ENCODE measurements at regions not wholly inside any gene's neighbourhood (a gene's known extent, or its start where the extent isn't known, plus 50 kb on each side); places are given as distances from the start of the nearest gene placed in this dataset.
"Not testable (repeated sequence)": the region's sequence is repeated elsewhere in the genome, so short reads cannot be mapped to it uniquely, and the experiment has no call there.

DNA sequence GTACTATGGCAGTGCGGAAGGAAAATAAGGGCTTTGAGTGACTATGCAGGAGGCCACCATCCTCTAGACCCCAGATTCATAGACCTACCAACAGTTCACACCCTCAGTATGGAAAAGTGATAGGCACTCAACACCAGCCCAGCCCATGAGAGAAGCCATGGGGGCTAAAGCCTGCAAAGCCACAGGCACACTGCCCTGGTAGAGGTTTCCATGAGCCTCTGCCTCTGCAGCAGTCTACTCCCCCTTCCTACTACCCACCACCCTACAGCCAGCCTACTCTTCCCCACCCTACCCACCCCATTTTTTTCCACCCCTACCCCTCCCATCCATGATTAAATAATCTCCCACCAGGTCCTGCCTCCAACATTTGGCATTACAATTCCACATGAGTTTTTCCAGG lies 241.9 kb downstream of the CWH43 start:
- DNase-seq (ENCODE audit: low spot score): not testable (repeated sequence)

DNA sequence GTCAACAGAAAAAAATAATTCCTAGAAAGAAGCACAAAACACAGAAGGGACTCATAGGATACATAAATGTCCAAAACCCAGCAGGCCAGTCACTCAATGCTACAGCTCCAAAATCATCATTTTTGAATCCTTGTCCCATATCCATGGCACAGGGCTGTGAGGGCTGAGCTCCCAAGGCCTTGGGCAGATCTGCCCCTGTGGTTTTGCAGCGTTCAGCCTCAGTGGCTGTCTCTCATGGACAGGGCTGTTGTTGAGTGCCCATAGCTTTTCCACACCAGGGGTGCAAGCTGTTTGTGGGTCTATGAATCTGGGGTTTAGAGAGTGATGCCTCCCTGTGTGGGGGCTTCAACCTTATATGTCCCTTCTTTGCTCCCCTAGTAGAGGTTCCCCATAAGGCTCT lies 243.2 kb downstream of the CWH43 start:
- not testable (repeated sequence) for DNase-seq (ENCODE audit: low spot score)

DNA sequence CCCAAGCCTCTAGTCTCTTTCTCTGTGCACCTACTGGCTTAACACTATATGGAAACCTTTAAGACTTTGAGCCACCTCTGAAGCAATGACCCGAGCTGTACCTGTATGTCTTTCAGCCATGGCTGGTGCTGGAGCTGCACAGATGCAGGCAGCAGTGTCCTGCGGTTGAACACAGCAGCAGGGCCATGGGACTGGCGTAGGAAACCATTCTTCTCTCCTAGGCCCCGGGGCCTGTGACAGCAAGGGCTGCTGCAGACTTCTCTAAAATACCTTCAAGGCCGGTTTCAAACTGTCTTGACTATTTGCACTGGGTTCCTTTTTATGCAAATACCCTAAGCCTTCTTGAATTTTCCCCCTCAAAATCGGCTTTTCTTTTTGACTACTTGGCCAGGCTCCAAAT lies 243.6 kb downstream of the CWH43 start:
- not testable (repeated sequence) for DNase-seq (ENCODE audit: low spot score)

DNA sequence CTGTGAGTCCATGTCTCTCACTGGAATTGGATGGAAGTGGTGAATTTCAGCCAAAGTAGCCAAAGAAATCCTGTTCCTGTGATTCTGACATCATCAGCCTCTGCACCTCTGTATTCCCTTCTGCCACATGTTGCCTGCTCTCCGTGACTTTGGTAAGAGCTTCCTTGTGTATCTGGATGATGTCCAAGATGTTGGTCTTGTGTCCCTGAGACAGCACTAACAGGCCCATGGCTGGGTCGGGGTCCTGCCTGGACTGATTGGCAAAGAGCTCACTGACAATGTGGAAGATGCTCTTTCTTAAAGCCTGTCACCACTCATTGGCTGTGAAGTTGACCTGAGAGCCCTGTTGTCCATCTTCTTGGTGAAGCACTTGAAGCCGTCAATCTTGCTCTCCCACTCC lies 247.3 kb downstream of the CWH43 start:
- DNase-seq (ENCODE audit: low spot score): not testable (repeated sequence)

DNA sequence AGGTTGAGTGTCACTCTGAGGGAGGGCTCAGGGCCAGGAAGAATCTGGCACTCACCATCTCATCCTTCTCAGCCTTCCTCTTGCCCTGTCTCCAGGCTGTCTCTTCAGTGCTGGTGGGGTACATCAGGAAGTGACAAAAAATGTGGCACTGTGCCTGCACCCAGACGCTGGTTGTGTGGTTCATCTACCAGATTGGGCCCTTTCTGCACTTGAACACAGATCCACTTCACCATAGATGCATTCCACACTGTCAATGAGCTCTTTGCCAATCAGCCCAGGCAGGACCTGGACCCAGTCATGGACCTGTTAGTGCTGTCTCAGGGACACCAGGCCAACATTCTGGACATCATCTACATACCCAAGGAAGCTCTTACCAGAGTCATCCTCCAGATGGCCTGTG lies 247.7 kb downstream of the CWH43 start:
- not testable (repeated sequence) for DNase-seq (ENCODE audit: low spot score)

DNA sequence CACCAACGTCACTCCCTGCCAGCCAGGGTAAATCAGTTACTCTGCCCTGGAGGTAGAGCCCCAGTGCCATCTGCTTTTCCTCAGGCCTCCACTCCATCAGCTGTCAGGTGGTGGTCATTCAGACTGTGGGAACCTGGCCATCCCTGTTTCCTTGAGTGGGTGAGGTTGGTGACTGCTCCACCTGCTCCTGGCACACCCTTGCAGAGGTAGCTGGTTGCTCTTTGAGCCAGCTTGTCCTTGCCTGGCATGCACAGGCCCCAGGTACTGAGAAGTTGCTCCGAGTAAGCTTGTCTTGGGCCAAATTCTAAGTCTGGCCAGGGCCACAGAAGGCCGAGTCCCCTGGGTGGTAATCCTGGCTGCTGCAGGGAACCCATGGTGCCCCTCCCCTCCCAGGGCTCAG lies 248.3 kb downstream of the CWH43 start:
- DNase-seq (ENCODE audit: low spot score): not testable (repeated sequence)

DNA sequence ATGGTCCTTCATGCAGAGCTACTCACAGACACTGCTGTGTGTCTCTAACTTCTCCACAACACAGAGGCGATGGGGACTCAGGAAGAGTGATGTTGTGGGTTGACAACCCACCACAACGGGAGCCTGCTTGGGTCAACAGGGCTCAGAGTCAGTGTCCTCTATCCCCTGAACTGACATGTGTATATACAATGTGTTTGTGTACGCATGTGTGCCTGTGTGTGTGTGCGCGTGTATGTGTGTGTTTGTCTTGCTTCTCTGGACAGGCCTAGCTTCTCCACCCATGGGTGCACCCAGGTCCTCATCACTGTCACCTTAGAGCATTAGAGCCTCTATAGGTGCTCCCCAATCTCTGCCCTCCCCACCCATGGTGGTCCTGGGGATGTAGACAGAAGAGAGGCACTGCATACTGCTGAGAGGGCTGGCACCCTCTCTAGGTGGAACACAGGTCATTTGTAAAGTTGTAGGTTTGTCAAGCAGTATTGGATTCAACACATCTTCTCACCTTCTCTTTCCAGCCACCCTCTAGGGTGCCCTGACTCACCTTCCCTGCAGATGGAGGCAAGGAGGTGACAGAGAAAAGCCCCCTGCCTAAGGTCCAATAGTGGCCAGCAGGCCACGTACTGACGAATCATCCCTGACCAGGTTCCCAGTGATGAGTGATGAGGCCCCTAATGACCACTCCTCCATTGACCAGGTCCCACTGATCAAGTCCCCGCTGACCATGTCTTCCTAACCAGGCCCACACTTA lies 249.5 kb downstream of the CWH43 start:
- DNase-seq (ENCODE audit: low spot score): not testable (repeated sequence)

DNA sequence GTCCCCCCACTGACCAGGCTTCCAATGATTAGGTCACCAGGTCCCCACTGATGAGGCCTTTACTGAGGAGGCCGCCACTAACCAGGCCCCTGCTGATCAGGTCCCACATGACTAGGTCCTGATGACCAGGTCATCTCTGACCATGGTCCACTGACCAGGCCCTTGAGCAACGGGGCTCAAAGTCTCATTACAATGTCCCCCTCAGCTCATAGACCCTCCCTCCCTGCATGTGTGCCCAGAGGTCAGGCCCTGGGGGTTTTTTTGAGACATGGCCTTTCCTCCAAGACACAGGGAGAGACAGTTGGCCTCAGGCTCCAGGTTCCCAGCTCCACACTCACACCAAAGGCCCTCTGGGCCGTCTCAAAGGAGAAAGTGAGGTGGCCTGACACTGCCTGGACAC lies 250.4 kb downstream of the CWH43 start:
- DNase-seq (ENCODE audit: low spot score): not testable (repeated sequence)

DNA sequence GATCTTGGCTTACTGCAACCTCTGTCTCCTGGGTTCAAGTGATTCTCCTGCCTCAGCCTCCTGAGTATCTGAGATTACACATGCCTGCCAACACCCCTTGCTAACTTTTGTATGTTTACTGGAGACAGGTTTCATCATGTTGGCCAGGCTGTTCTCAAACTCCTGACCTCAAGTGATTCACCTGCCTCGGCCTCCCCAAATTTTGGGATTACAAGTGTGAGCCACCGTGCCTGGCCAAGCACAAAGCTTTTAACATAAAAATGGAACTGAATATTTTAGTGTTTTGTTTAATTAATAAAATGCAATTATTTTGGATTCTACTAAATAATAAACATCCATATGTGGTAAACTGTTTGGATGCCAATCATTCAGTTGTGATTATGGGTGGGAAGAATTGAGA lies 255.2 kb downstream of the CWH43 start:
- DNase-seq (ENCODE audit: low spot score): not testable (repeated sequence)

DNA sequence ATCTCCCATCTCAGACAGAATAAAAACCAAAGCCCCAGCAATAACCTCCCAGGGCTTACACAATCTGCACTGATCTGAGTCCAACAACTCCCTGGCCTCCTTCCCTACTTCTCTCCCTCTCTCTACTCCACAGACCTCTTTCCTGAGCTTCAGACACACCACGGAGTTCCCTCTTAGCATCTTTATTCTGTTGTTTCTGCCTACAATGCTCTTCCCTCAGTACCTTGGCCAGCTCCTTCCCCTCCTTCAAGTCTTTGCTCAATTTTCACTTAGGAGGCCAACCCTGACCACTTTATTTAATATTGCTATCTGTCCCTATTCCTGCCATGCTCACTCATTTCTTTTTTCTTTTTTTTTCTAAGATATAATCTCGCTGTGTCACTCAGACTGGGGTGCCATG lies 276.7 kb downstream of the CWH43 start:
- DNase-seq (ENCODE audit: low spot score): not testable (repeated sequence)

DNA sequence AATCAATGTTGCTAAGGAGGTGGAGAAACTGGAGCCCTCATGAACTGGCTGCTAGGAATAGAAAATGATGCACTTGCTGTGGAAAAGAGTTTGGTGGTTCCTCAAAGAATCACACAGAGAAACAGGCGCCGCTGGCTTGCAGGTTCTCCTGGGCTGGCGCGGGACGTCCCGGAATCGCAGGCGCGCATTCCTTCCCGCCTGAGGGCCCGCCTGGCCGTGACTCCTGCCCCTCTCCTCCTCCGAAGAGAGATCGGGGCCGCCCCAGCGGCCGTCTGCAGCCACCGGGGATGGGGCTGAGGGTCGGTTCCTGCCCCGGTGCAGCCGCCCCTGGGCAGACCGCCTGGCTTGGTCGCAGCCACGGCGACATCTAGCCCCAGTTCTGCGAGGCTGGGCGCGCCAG lies 284.4 kb downstream of the CWH43 start:
- not testable (repeated sequence) for DNase-seq (ENCODE audit: low spot score)

DNA sequence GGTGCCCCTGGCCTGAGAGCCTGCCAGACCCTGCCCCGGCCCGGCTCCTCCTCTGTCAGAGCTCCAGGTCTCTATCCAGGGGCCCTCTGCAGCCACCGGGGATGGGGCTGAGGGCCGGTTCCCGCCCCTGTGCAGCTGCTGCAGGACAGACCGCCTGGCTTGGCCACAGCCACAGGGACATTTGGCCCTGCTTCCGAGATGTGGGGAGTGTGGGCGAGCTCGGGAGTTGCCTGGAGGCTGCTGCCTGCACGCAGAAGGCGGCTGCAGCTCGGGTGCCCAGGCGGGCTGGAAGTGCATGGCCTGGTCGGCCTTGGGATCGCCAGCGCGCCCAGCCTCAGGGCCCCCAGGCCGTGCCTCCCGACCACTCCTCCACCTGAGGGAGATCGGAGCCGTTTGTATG lies 284.8 kb downstream of the CWH43 start:
- DNase-seq (ENCODE audit: low spot score): not testable (repeated sequence)

DNA sequence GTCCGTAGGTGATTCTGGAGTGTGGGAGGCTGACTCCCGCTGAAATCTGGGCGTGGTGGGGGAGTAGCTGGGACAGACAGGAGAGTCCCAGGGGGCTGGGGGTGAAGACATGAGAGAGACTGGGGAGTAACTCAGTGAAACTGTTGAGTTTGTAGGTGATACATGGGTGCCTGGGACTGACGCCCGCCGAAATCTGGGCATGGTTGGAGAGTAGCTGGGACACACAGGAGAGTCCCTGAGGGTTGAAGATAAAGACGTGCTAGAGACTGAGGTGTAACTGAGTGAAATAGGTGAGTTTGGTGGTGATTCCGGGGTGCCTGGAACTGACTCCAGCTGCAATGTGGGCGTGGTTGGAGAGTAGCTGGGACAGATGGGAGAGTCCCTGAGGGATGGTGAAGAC lies 299.8 kb downstream of the CWH43 start:
- DNase-seq (ENCODE audit: low spot score): not testable (repeated sequence)

DNA sequence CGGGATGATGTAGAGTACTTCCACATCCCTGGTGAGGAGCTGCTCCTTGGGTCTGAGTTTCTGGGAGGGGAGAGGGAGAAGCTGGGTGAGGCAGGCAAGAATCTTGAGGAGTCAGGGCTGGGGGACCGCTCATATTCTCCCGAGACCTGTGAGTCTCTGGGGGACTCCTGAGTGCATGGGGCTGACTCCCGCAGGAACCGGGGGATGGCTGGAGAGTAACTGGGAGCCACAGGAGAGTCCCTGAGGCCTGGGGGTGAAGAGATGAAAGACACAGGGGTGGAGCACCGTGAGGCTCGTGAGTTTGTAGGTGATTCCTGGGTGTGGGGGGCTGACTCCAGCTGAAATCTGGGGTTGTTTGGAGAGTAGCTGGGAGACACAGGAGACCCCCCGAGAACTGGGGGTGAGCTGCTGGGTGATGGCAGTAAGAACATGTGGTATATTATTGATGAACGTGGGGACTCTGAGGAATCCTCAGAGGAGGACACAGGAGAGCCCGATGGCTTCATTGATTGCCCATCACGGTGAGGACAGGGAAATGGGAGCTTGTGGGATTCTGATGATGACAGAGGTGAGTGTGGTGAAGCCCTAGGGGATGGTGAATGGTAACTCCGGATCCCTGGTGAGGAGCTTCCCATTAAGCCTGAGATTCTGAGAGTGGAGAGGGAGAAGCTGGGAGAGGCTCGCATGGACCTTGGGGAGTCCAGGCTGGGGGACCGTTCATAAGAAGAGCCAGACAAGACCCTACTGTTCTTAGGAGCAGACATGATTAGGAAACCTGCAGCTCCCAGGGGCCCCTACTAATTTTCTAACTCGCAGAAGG lies 301.1 kb downstream of the CWH43 start:
- not testable (repeated sequence) for DNase-seq (ENCODE audit: low spot score)

DNA sequence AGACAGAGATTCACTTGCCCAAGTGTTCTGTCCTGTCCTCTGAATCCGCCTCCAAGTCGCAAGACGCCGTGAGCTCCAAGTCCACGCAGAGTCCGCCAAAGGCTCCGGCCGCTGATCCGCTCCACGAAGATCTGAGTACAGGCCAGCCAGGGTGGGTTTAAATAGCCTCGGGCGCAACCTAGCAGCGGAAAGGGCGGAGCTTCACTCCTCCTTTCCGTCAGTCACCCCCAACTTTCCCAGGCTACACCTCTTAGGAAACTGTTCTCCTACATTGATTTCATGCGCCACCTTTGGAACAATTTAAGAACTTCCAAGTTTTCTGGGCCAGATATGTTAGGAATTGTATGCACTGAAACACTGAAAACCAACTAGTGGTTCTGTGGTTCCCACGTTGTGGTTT lies 301.8 kb downstream of the CWH43 start:
- not testable (repeated sequence) for DNase-seq (ENCODE audit: low spot score)

DNA sequence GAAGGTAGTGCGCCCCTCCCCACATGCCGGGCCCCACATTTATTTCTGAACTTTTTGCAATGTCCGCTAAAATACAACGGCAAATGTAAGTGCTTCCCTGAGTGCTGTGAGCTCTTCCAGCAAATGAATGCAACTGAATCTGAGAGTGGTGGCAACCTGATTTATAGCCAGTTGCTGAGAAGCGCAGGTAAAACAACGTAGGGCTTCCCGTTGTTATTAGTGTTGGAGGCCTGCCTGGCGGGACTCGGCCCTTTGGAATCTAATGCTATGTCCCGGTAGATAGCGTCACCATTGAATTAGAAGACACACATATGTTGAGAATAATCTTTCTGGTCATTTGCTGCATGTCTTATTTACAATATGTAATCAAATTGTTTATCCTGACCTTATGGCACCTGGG lies 302.7 kb downstream of the CWH43 start:
- not testable (repeated sequence) for DNase-seq (ENCODE audit: low spot score)

DNA sequence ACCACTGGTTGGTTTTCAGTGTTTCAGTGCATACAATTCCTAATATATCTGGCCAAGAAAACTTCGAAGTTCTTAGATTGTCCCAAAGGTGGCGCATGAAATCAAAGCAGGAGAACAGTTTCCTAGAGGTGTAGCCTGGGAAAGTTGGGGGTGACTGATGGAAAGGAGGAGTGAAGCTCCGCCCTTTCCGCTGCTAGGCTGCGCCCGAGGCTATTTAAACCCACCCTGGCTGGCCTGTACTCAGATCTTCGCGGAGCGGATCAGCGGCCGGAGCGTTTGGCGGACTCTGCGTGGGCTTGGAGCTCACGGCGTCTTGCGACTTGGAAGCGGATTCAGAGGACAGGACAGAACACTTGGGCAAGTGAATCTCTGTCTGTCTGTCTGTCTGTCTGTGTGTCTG lies 328.7 kb downstream of the CWH43 start:
- DNase-seq (ENCODE audit: low spot score): peak; percentile 41

DNA sequence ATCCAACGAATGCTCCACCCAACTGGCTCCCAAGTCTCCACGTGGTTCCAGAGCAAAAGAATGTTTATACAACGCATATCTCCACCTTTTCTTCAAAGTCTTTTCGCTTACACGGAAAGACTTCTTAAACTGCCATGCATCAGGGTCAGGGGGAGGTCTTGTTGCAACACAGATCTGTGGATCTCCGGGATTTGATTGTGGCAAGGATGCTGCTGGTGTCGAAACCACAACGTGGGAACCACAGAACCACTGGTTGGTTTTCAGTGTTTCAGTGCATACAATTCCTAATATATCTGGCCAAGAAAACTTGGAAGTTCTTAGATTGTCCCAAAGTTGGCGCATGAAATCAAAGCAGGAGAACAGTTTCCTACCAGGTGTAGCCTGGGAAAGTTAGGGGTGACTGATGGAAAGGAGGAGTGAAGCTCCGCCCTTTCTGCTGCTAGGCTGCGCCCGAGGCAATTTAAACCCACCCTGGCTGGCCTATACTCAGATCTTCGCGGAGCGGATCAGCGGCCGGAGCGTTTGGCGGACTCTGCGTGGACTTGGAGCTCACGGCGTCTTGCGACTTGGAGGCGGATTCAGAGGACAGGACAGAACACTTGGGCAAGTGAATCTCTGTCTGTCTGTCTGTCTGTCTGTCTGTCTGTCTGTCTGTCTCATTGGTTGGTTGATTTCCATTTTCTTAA lies 334.8 kb downstream of the CWH43 start:
- DNase-seq (ENCODE audit: low spot score): not testable (repeated sequence)

DNA sequence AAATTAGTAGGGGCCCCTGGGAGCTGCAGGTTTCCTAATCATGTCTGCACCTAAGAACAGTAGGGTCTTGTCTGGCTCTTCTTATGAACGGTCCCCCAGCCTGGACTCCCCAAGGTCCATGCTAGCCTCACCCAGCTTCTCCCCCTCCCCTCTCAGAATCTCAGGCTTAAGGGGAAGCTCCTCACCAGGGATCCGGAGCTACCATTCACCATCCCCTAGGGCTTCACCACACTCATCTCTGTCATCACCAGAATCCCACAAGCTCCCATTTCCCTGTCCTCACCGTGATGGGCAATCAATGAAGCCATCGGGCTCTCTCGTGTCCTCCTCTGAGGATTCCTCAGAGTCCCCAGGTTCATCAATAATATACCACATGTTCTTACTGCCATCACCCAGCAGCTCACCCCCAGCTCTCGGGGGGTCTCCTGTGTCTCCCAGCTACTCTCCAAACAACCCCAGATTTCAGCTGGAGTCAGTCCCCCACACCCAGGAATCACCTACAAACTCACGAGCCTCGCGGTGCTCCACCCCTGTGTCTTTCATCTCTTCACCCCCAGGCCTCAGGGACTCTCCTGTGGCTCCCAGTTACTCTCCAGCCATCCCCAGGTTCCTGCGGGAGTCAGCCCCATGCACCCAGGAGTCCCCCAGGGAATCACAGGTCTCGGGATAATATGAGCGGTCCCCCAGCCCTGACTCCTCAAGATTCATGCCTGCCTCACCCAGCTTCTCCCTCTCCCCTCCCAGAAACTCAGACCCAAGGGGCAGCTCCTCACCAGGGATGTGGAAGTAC lies 335.6 kb downstream of the CWH43 start:
- not testable (repeated sequence) for DNase-seq (ENCODE audit: low spot score)

DNA sequence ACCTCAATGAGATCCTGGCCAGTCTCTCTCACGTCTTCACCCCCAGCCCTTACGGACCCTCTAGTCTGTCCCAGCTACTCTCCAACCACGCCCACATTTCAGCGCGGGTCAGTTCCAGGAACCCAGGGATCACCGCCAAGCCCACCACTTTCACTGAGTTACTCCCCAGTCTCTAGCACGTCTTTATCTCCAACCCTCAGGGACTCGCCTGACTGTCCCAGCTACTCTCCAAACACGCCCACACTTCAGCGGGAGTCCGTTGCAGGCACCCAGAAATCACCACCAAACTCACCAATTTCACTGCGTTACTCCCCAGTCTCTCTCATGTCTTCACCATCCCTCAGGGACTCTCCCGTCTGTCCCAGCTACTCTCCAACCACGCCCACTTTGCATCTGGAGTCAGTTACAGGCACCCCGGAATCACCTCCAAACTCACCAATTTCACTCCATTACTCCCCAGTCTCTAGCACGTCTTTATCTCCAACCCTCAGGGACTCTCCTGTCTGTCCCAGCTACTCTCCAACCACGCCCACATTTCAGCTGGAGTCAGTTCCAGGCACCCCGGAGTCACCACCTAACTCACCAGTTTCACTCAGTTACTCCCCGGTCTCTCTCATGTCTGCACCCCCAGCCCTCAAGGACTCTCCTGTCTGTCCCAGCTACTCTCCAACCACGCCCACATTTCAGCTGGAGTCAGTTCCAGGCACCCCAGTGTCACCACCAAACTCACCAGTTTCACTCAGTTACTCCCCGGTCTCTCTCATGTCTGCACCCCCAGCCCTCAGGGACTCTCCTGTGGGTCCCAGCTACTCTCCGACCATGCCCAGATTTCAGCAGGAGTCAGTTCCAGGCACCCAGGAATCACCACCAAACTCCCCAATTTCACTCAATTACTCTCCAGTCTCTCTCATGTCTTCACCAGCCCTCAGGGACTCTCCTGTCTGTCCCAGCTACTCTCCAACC lies 336.8 kb downstream of the CWH43 start:
- not testable (repeated sequence) for DNase-seq (ENCODE audit: low spot score)

Measured in HT-29 (cell line).